ENCODE measurements at regions not wholly inside any gene's neighbourhood (a gene's known extent, or its start where the extent isn't known, plus 50 kb on each side); places are given as distances from the start of the nearest gene placed in this dataset.

GRCh38 chr2:128558895-128559532 lies 240.3 kb upstream of the HS6ST1 start:
- Histone ChIP-seq H3K4me3 (ENCODE audit: severe bottlenecking) (no peak overlapping the region), H3K4me1 (ENCODE audit: insufficient read depth, poor library complexity, severe bottlenecking) (no peaks in the 10 kb centered on the region), H3K27ac (ENCODE audit: poor library complexity, severe bottlenecking) (no peak overlapping the region), H3K36me3 (ENCODE audit: low read depth) (no peaks in the 10 kb centered on the region), H3K27me3 (ENCODE audit: insufficient read depth, poor library complexity, severe bottlenecking) (no peaks in the 10 kb centered on the region), H3K9me3 (ENCODE audit: severe bottlenecking) (no peaks in the 10 kb centered on the region)
- TF ChIP-seq, protein P1, sequence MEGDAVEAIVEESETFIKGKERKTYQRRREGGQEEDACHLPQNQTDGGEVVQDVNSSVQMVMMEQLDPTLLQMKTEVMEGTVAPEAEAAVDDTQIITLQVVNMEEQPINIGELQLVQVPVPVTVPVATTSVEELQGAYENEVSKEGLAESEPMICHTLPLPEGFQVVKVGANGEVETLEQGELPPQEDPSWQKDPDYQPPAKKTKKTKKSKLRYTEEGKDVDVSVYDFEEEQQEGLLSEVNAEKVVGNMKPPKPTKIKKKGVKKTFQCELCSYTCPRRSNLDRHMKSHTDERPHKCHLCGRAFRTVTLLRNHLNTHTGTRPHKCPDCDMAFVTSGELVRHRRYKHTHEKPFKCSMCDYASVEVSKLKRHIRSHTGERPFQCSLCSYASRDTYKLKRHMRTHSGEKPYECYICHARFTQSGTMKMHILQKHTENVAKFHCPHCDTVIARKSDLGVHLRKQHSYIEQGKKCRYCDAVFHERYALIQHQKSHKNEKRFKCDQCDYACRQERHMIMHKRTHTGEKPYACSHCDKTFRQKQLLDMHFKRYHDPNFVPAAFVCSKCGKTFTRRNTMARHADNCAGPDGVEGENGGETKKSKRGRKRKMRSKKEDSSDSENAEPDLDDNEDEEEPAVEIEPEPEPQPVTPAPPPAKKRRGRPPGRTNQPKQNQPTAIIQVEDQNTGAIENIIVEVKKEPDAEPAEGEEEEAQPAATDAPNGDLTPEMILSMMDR (IDR thresholded peaks at IDR 0.05; ENCODE audit: poor library complexity, severe bottlenecking): no peak
- DNase-seq (ENCODE audit: low spot score) (no peak), ATAC-seq (ENCODE audit: low read depth) (no peak)

DNA sequence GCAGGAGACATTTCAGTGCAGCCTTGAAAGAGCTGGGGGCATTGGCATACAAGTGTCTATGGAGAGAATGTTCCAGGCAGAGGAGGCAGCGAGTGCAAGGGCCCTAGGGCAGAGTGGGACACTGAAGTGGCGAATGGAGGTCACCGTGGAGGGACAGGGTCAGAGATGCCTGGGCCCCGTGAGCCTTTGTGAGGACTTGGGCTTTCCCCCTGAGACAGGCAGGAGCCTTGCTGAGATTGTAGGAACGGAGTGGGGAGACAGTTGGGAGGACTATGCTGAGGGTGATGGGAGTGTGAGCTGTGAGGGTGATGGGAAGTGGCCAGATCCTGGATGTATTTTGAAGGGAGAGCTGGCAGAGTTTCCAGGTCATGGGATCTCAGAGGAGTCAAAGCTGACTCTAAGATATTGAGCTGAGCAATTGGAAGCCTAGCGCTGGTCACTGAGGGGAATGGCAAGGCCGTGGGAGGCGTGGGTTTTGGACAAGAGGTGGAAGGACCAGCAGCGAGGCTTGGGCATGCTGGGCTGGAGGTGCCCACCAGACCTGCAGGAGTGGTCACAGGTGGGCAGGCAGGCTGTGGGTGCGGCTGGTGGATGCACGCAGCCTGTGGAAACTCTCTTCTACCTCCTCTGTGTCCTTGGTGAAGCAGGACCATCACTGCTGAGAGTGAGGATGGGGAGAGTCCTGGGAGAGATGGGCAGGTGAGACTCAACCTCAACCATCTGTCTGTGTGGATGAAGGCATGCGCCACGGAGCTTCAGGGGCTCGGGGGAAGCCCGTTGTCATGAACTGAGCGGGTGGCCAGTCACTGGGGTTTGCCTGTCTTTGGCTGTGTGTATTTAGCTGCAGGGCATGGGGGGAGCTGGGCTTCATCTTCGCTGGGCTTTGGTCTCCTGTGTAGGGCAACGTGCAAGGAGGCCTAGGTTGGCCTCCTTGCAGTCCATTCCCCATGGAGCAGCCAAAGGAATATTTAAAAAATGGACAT lies 241.2 kb upstream of the HS6ST1 start:
- DNase-seq (ENCODE audit: low spot score): no peak
- no peak for ATAC-seq (ENCODE audit: low read depth)
- H3K4me1 ChIP-seq (ENCODE audit: insufficient read depth, poor library complexity, severe bottlenecking): no peaks in the 10 kb centered on the region

GRCh38 chr2:128560718-128561117 lies 242.1 kb upstream of the HS6ST1 start:
- no peak for ATAC-seq (ENCODE audit: low read depth)
- TF ChIP-seq, protein P1 (IDR thresholded peaks at IDR 0.05; ENCODE audit: poor library complexity, severe bottlenecking): no peak
- H3K9me3 ChIP-seq (ENCODE audit: severe bottlenecking): no peaks in the 10 kb centered on the region
- H3K27me3 ChIP-seq (ENCODE audit: insufficient read depth, poor library complexity, severe bottlenecking): no peaks in the 10 kb centered on the region
- H3K27ac ChIP-seq (ENCODE audit: poor library complexity, severe bottlenecking): no peak overlapping the region
- no peaks in the 10 kb centered on the region for H3K4me1 ChIP-seq (ENCODE audit: insufficient read depth, poor library complexity, severe bottlenecking)
- no peak overlapping the region for H3K4me3 ChIP-seq (ENCODE audit: severe bottlenecking)
- H3K36me3 ChIP-seq (ENCODE audit: low read depth): no peaks in the 10 kb centered on the region
- DNase-seq (ENCODE audit: low spot score): no peak

More for the DNA sequence above, 241.2 kb upstream of the HS6ST1 start:
- no peak overlapping the region for H3K27ac ChIP-seq (ENCODE audit: poor library complexity, severe bottlenecking)
- H3K36me3 ChIP-seq (ENCODE audit: low read depth): no peaks in the 10 kb centered on the region
- no peak overlapping the region for H3K4me3 ChIP-seq (ENCODE audit: severe bottlenecking)
- TF ChIP-seq, protein P1 (IDR thresholded peaks at IDR 0.05; ENCODE audit: poor library complexity, severe bottlenecking): no peak
- H3K9me3 ChIP-seq (ENCODE audit: severe bottlenecking): no peaks in the 10 kb centered on the region
- H3K27me3 ChIP-seq (ENCODE audit: insufficient read depth, poor library complexity, severe bottlenecking): no peaks in the 10 kb centered on the region

DNA sequence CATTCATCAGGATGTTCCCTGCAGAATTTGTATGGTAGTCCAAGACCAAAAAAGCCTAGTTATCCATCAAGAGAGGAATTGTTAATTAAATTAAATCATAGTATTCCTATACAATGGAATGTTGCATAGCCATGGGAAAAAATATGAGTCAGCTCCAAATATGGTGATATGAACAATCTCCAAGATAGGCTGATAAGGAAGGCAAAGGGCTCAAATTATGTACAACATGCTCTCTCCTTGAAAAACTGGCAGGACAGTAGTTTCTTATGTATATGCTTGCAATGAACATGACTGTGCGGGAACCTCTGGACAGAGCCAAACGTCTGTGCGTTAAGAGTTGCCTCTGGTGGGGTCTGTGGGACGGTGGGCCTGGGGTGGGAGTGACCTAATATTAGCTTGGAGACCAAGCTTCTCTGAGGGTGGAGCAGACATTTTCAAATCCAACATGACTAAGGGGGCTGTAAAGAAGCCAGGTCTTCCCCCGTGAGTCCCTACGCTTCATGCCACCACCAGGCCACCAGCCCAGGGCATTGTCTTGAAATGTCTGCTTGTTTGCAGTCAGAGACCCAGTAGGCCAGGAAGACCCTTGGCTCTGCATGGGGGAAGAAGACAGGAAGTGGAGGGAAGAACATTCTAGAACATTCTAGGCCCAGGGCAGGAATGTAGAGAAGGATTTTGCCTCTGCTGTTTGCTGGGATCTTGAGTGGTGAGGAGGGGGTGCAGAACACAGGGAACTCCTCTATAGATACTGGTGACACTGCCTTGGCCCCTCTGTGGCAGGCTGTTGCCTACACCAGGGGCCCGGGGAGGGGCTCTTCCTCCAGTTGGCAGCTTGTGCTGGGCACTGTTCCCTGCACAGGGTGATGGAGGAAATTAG lies 244.0 kb upstream of the HS6ST1 start:
- Histone ChIP-seq H3K27ac (ENCODE audit: poor library complexity, severe bottlenecking) (no peak overlapping the region), H3K27me3 (ENCODE audit: insufficient read depth, poor library complexity, severe bottlenecking) (no peaks in the 10 kb centered on the region), H3K4me3 (ENCODE audit: severe bottlenecking) (no peak overlapping the region), H3K9me3 (ENCODE audit: severe bottlenecking) (no peaks in the 10 kb centered on the region), H3K4me1 (ENCODE audit: insufficient read depth, poor library complexity, severe bottlenecking) (no peaks in the 10 kb centered on the region), H3K36me3 (ENCODE audit: low read depth) (no peaks in the 10 kb centered on the region)
- TF ChIP-seq, protein P1 (IDR thresholded peaks at IDR 0.05; ENCODE audit: poor library complexity, severe bottlenecking): no peak
- DNase-seq (ENCODE audit: low spot score): no peak
- ATAC-seq (ENCODE audit: low read depth): no peak
